Ovary (tissue), 3 donors: ENCODE measurements at regions not wholly inside any gene's neighbourhood (a gene's known extent, or its start where the extent isn't known, plus 50 kb on each side); places are given as distances from the start of the nearest gene placed in this dataset.

Experiments used
- EP300 ChIP-seq: sonication (generic); formaldehyde crosslinking; IDR thresholded peaks from one replicate; pipeline ENCODE4 v1.6.1; 2017; ENCODE audit warnings: antibody characterized with exemption
- POLR2A ChIP-seq: fragments of 450-650 bp; IDR thresholded peaks from one replicate; pipeline ENCODE4 v1.6.1; 2017; ENCODE audit warnings: antibody characterized with exemption, mild to moderate bottlenecking, moderate library complexity
- TF ChIP-seq, protein P1 (sequence below), 3 donors: fragments of 450-650 bp in 2 of 3; fragments of 200-600 bp in 1 of 3; IDR thresholded peaks; one replicate each; pipeline versions ENCODE4 v1.5.1 to v1.8.0; 2016 to 2022; ENCODE audit warnings: antibody characterized with exemption in 3 of 3, mild to moderate bottlenecking in 1 of 3
- donor health status: DM: no; HTN: no; CAD: no.

DNA sequence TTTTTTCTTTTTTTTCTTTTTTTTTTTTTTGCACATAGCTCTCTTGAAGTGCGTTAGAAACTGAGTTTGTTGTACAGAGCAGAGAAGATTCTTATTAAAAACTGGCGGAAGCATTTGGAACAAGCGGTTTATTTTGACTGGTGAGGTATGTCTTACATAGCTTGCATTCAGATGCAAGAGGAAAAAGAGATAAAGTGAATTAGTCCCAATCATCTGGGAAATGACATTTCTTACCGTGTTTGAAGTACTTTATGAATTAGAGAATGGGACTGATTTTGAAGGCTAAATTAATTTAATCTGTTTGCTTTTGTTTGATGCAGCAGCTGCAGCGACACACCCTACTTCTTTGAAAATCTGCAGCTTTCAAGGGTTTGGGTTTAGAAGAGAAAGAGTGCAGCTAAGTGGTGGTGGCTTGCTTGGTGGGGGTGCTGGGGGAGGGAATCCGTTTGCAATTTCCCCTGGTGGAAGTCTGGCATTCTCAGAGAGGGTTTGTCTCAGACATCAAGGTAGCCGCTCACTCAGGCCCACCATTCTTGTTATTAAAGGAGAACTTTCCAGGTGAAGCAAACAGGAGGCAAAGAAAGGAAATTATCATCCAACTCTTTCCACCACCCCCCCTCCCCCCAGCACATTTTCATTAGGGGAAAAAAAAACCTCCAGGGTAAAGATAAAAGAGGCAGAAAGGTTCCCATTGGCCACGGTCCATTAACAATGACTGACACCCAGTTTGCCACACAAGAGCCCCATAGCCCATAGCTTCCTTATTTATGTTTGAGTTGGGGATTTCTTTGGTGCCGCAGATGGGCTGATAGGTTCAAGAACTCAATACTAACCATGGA, 231.7 kb downstream of the SKIDA1 start:
- TF ChIP-seq POLR2A (no peak), EP300 (no peak)
- TF ChIP-seq, protein P1, sequence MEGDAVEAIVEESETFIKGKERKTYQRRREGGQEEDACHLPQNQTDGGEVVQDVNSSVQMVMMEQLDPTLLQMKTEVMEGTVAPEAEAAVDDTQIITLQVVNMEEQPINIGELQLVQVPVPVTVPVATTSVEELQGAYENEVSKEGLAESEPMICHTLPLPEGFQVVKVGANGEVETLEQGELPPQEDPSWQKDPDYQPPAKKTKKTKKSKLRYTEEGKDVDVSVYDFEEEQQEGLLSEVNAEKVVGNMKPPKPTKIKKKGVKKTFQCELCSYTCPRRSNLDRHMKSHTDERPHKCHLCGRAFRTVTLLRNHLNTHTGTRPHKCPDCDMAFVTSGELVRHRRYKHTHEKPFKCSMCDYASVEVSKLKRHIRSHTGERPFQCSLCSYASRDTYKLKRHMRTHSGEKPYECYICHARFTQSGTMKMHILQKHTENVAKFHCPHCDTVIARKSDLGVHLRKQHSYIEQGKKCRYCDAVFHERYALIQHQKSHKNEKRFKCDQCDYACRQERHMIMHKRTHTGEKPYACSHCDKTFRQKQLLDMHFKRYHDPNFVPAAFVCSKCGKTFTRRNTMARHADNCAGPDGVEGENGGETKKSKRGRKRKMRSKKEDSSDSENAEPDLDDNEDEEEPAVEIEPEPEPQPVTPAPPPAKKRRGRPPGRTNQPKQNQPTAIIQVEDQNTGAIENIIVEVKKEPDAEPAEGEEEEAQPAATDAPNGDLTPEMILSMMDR (IDR thresholded peaks at IDR 0.05): no peak
